Urothelium cell line (cell line): ENCODE measurements at regions not wholly inside any gene's neighbourhood (a gene's known extent, or its start where the extent isn't known, plus 50 kb on each side); places are given as distances from the start of the nearest gene placed in this dataset.

Experiments used
- DNase-seq: peaks from one replicate; pipeline ENCODE4 v3.0.0; 2011; ENCODE audit warnings: low spot score, mixed read lengths
- FAIRE-seq: peaks from 2 replicates; lab custom pipeline; 2011; peaks lifted over from hg19 to GRCh38; lab: Jason Lieb, UNC

DNA sequence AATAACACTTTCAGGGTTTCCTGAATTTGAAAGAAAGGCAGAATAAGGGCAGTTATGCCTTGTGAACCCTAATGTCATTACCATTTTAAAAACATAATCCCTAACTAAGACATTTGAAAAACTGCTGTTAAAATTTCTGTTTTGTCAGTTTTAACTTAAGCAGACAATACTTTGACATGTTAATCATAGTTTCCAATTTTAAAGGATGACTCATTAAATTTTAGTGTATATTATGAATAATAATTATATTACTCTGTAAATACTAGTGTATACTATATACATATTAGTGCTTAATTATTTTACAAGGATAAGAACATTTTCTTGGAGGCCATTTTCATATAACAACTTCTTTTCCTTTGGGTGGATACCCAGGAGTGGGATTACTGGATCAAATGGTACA, 553.1 kb upstream of the BCHE start:
- no peak for FAIRE-seq

GRCh38 chr3:166388321-166388720, 551.1 kb upstream of the BCHE start:
- no peak for DNase-seq
- no peak for FAIRE-seq

More for the DNA sequence above, 553.1 kb upstream of the BCHE start:
- DNase-seq = no peak

- DNase-seq (no peak), FAIRE-seq (no peak)
Measured at GRCh38 chr3:166372571-166373106, 535.4 kb upstream of the BCHE start.

GRCh38 chr3:166367947-166368533, 530.8 kb upstream of the BCHE start:
- no peak for DNase-seq
- no peak for FAIRE-seq

DNA sequence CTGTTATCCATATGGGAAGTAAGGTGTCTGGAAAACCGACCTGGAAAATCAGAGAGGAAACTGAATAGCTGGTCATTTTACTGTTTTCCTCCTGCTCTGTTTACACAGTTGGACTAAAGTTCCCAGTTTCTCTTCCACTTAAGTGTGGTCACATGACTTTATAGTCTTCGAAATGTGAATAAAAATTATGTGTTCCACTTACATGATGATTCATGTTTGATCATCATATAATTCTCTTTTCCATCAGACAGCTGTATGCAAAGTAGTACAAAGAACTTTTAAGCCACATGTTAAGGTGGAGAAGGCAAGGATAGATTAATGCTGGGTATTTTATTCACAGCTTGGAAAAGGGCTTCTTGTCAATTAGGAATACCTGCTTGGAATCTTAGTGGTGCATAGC, 525.5 kb upstream of the BCHE start:
- DNase-seq (no peak), FAIRE-seq (no peak)

- no peak for FAIRE-seq
- no peak for DNase-seq
Measured at GRCh38 chr3:166360720-166361119, 523.5 kb upstream of the BCHE start.

- DNase-seq (no peak), FAIRE-seq (no peak)
Measured at GRCh38 chr3:166351461-166351860, 514.2 kb upstream of the BCHE start.

DNA sequence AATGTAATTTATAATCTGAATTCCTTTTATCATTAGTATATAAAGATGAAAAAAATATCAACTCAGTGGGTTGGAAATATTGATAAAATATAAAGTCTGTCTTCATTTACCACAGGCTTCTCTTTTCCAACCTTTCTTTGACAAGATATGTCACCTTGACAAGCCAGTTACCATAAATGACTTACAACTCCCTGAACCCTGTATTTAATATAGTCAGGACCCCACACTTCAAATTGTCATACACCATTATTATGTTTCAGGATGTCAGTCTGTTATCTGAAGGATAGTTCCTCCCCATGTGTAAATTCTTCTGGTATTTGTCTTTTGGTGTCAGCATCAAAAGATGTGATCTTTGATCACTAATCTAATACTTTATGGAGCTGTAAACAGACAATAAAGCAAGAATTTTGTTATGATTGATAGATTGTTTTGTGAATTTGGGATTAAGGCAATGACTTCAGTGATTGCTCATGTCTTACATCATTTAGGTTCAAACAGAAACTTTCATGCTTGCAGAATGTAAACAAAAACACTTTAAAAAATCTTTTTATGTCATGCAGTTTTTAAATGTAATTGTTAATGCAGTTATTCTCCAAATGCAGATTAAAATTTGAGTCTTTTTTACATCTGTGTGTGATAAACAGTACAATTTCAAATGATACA, 503.5 kb upstream of the BCHE start:
- DNase-seq = no peak
- FAIRE-seq = no peak

GRCh38 chr3:166324401-166324800, 487.2 kb upstream of the BCHE start:
- no peak for FAIRE-seq
- no peak for DNase-seq

DNA sequence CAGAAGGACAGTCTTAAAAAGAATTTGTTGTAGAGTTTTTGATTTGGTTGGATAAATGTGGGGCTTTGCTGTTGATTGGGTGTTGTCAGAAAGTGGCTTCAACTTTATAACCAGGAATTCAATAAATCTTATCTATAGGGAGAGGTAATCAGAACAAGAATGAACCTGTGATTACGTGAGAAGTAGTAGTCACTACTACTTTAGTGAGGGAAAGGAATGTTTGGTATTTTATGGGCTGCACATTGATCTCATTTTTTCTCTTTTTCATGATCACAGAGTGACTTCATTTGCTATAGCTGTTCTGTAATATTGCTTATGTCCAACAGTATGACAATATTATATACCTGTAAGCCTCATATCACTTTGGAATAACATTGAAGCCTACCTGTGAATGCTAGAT, 485.2 kb upstream of the BCHE start:
- DNase-seq = no peak
- no peak for FAIRE-seq

- FAIRE-seq (no peak), DNase-seq (no peak)
Measured at GRCh38 chr3:166307756-166308350, 470.6 kb upstream of the BCHE start.

GRCh38 chr3:166304584-166304983, 467.4 kb upstream of the BCHE start:
- DNase-seq (no peak), FAIRE-seq (no peak)

- no peak for DNase-seq
- FAIRE-seq = no peak
Measured at GRCh38 chr3:166303681-166304080, 466.5 kb upstream of the BCHE start.

- no peak for DNase-seq
- FAIRE-seq = no peak
Measured at GRCh38 chr3:166302331-166302730, 465.1 kb upstream of the BCHE start.

GRCh38 chr3:166296179-166296783, 459.1 kb upstream of the BCHE start:
- FAIRE-seq (no peak), DNase-seq (no peak)

- FAIRE-seq (no peak), DNase-seq (no peak)
Measured at GRCh38 chr3:166291186-166291955, 454.1 kb upstream of the BCHE start.

- FAIRE-seq = no peak
- no peak for DNase-seq
Measured at GRCh38 chr3:166285001-166285400, 447.8 kb upstream of the BCHE start.

DNA sequence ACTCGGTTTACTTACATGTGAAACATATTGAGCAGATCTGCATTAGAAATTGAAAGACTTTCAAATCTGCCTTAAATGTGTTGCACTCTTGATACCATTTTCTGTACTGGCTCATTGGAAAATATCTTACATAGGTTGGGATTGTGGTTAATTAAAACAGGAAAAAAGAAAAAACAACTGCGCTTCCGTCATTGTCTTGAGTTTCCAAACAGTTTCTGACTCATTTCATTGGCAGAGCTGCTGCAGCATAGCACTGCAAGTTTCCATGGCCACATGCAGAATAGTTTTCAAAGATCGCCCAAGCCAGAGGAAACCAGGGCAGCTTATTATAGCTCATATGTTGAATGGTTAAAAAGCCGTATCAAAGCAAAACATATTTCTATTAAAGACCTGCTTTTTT, 446.6 kb upstream of the BCHE start:
- DNase-seq (peak; percentile 30), FAIRE-seq (no peak)

DNA sequence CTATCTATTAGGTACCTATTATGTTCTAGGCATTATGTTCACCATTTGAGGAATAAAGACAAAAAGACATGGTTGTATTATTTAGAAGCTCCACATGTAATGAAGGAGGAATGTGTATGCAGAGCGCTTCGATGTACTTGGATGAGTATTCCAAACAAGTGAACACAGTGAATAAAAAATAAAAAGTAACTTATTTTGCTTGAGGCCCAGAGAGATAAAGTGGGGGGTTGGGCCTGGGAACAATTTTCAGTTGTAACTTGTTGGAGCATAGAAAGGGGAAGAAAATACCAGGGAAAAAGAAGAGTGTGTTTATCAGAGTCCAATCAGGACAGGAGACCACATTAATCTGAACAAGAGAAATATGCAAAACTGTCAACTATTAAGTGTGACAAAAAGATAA, 445.7 kb upstream of the BCHE start:
- FAIRE-seq (no peak), DNase-seq (no peak)

GRCh38 chr3:166279636-166280035, 442.4 kb upstream of the BCHE start:
- FAIRE-seq = no peak
- no peak for DNase-seq

- DNase-seq (no peak), FAIRE-seq (no peak)
Measured at GRCh38 chr3:166275024-166275390, 437.8 kb upstream of the BCHE start.
